NK-92 treated with Interleukin-12 subunit alpha and Interleukin-12 subunit beta, amount 100 ng/mL, for 24 hours (cell line): ENCODE measurements at regions not wholly inside any gene's neighbourhood (a gene's known extent, or its start where the extent isn't known, plus 50 kb on each side); places are given as distances from the start of the nearest gene placed in this dataset.
A peak's percentile ranks its signal among the peaks of the same experiment; 100 is the strongest.

Experiments used
- DNase-seq: peaks from one replicate; lab custom pipeline; 2025; lab: John Stamatoyannopoulos, UW

DNA sequence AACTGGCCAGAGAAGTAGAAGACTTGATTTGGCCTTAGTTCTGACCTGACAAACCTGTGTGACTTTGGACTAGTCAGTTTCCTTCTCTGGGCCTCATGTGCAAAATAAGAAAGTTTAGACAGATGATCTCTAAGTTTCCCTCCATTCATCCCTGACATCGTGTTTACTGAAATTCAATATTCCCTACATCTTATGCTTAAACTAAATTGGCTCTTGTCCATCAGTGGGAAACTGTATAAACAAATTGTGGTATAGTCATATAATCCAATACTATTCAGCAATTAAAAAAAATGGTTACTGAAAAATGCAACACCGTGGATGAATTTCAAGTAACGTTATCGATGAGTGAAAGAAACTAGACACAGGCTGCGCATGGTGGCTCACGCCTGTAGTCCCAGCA lies 64.4 kb upstream of the HRH1 start:
- no peak for DNase-seq

DNA sequence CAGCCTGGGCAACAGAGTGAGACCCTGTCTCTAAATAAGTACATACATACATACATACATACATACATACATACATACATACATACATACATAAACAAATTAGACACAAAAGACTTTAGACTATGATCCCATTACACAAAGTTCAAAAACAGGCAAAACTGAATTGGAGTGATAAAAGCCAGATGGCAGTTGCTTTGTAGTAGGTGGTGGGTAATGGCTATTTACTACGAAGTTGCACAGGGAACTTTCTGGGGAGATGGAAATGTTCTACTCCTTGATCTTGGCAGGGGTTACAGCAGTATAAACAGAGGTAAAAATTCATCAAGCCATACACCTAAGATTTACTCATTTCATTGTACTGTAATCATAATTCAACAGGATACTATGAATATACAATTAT lies 63.7 kb upstream of the HRH1 start:
- no peak for DNase-seq

DNA sequence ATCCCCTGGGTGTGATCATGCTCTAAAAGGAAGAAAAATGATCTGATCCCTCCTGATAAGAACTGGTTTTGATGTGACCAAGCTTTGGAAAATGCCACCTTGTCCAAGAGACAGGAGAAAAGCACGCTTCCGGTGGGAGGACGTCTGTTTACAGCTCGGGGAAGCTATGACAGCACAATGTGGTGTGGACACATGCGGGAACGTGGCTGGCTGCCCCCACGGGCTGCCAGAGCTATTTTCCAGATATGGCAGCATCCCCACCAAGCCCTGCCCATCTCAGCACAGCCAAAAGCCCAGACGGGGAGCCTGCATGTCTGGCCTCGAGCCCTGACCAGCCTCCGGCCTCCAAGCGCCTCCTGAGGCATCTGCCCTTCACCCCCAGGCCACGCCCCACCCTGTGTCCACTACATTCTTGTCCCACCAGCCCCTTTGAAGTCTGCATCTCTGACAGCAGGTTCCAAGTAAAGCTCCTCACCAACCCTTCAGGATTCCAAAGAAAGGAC lies 63.2 kb upstream of the HRH1 start:
- DNase-seq = no peak

DNA sequence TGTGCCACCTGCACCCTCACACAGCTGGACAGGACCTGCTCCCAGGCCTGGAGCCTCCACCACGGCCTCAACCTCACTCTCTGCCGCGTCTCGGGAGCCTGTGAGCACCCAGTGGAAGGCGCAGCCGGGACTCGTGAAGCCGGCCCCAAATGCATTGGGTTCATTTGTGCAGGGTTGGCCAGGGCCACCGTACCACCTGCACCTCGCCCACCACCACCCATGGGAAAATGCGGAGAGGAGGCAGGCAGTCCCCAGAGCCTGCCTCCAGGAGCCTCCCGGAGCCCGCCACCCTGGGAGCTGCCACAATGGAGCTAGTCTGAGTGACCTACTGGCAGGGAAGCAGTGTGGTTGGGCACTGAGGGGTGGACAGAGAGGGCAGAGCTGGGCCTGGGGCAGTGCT lies 62.5 kb upstream of the HRH1 start:
- DNase-seq = no peak

DNA sequence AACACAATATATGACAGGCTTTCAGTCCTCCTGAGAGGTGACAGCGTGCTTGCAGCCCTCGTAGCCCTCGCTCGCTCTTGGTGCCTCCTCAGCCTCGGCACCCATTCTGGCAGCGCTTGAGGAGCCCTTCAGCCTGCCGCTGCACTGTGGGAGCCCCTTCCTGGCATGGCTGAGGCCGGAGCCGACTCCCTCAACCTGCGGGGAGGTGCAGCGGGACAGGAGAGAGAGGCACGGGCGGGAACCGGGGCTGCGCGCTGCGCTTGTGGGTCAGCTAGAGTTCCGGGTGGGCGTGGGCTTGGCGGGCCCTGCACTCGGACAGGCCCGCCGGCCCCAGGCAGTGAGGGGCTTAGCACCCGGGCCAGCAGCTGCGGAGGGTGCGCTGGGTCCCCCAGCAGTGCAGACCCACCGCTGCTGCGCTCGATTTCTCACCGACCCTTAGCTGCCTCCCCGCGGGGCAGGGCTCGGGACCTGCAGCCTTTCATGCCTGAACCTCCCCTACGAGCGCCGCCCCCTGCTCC lies 60.4 kb upstream of the HRH1 start:
- no peak for DNase-seq

DNA sequence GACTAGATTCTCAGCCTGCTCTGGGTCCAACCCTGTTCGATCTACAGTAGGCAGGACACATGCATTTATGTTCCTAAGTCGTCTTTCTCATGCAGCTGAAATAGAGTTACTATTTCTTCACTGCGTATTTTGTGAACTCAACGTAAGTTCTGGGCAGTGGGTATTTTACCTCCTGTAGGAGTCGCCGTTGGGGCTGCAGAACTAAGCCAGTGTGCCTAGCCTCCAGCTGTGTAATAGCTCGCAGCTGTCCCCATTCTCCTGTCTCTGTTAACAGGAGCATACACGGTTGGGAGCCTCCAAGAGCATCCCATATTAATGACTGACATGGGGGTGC lies 58.4 kb upstream of the HRH1 start:
- DNase-seq = no peak

DNA sequence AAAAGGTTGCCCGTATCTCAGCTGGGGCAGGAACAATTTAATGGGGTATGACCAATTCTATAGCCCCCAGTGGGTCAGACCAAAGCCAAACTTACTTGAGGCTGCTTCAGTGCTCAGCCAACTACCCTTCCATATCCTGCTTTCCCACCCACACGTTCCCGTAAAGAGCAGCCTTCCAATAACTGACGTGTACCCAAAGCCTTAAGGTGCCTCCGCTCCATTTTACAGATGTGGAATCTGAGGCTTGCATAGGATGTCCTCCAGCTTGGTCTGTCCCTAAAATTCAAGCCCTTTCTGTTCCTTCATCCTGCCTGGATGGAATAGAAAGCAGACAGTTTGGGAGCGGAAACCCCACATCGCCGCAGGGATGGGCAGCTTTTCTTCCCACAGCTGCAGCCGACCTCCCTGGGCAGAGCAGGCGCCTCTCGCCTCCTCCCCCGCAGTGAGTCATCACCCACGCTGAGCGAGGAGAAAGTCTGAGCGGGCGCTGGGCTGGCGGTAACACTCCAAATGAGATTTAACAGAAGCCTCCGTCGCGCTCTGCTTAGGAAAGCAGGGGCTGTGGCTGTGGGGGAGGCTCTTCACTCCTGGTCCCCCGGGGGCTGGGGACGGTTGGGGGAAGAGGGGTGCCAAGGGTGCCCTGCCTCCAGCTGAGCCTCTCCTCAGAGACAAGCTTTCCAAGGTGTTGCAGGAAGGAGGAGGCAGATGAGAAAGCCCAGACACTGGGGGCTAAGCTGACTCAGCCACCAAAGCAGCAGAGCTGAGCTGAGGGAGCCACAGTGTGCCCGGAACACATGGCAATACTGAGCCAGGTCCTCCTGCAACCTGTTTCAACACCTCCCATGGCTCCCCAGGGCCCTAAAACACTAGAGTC lies 57.8 kb upstream of the HRH1 start:
- peak; percentile 76 for DNase-seq

DNA sequence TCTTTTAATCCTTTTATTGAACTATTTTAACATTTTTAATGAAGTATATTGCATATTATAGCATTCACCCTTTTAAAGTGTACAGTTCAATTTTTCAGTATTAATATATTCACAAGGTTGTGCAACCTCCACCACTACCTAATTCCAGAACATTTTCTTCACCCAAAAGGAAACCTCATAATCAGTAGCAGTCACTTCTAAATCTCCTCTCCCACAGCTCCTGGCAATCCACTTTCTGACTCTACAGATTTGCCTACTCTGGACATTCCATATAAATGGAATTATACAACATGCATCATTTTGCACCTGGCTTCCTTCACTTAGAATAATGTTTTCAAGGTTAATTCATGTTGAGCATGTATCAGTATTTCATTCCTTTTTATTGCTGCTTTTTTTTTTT lies 55.0 kb upstream of the HRH1 start:
- no peak for DNase-seq
